Stimulated activated naive CD4-positive, alpha-beta T cell (primary cell): ENCODE measurements at regions not wholly inside any gene's neighbourhood (a gene's known extent, or its start where the extent isn't known, plus 50 kb on each side); places are given as distances from the start of the nearest gene placed in this dataset.
A peak's percentile ranks its signal among the peaks of the same experiment; 100 is the strongest.

ENCODE experiments used
- DNase-seq, 6 experiments: peaks; one replicate each; lab custom pipeline; 2025; lab: John Stamatoyannopoulos, UW

DNA sequence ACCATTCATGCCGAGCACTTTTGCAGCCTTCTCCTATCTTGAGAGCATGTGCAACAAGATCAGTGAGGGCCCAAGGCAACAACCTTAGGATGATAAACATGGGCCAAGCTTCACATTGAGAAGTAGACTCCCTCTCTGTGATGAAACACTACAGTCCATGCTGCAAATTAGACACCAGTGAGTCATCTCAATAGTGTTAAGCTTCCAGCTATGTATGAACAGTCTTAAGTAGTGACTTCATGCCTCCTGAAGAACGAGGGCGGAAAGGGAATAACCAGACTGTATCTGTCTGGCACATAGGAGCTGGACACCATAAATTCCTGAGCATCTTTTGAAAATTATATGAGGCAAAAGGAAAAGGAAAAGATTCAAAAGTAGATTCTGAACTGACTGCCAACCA, 309.9 kb upstream of the SLITRK1 start:
- no peak for DNase-seq

DNA sequence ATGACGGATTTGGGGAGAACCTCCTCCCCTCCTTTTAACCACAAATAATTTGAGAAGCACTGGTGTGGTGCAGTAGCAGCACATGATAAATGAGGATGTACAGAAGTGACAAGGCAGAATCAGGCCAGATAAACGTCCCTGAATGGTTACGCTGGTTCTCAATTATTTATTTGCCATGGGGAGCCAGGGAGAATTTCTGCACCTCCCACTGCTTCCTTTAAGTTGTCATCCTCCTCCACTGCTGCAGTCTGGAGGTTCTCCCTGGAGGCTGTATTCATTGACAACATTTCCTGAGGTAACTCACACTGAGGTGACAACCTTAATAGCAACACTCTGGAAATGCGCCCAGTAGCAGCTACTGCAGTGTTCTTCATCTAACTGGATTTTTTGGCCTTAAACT, 308.9 kb upstream of the SLITRK1 start:
- DNase-seq = no peak

DNA sequence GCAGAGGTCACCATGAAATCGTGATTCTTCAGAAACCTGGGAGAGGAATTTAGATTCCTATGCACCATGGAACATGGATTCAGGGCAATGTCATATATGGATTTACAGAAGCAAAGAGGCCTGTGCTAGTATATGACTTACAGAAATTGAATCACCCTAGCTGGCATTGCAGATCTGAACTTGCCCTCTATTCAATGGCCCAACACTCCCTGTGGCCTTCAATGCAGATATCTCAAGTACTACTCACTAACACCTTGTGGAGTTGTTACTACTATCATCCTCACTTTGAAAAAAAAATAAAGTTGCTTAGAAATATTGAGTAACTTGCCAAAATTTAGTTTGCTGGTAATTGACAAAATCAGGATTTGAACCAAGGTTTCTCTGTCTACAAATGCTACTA, 305.4 kb upstream of the SLITRK1 start:
- DNase-seq = no peak

DNA sequence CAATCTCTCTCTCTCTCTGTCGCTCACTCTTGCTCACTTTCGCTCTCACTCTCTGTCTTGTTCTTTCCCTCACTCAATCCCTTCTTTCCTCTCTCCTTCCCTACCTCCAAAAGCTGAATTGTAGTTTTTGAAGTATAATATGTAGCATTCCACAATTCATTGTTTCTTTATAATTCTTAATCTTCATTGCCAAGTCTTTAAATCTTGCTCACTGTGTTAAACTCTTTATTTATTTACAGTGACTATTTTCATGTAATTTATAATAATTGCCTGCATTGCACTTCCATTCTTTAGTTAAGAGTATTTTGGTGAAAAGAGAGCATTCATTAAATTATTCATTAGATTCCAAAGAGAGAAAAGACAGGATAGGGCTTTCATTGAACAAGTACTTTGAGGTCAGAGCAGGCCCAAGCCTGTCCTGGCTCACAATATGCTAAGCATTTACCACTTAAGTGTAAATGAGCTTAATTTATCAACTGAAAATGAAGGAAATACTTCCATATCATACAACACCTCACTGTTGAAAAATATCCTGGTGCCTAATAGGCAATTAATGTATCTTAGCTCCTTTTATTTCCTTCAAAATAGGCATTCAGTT, 257.4 kb upstream of the SLITRK1 start:
- DNase-seq = no peak

DNA sequence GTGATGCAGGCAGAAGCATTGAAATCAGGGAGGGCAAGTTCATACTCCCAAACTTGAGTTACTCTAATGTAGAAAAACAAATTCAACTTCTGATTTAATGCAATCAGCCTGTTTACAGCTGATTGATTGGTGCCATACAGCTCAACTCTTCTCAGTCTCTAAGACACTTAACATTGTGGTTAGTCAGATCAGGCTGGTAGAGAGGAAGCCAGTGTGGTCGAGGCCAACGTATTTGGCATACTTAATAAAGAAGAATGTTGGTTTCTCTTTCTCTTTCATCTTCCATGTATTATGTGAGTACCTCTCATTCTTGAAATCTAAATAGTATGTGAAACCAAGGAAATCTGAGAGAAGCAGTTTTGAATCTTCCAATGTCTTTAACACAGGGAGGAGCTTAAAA, 255.0 kb upstream of the SLITRK1 start:
- DNase-seq = peak in 4 of 6 experiments; percentile 3 to 62 (median 45)

DNA sequence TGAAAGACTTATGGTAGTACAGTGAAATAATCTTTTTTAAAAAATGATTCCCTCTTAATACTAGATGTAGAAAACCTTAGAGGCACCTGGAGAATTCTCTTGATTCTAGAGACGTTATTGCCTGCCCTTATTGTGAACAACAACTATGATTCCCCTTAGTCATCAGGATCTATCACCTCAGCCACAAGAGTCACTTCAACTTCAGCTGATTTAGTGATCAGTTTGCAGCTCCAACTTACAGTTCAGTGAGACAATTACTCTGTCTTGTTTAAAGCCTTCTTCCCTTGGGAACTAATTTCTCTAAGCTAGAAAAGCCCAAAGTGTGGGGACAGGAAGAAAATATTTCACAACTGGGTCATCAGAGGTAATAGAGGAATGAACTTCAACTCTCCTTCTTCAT, 254.3 kb upstream of the SLITRK1 start:
- peak in 1 of 6 experiments; percentile 21 for DNase-seq

DNA sequence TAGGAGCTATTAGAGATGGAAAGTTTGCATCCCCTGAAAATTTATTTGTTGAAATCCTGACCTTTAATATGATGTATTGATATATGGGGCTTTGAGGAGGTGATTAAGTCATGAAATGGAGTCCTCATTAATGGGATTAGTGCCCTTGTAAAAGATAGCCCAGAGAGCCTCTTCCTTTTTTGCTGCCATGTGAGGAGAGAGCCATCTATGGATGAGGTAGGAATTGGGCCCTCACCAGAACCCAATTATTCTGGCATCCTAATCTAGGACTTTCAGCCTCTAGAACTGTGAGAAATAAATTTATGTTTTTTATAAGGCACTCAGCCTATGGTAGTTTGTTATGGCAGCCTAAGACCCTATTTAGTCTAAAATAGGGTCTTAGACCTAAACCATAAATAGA, 250.2 kb upstream of the SLITRK1 start:
- no peak for DNase-seq

DNA sequence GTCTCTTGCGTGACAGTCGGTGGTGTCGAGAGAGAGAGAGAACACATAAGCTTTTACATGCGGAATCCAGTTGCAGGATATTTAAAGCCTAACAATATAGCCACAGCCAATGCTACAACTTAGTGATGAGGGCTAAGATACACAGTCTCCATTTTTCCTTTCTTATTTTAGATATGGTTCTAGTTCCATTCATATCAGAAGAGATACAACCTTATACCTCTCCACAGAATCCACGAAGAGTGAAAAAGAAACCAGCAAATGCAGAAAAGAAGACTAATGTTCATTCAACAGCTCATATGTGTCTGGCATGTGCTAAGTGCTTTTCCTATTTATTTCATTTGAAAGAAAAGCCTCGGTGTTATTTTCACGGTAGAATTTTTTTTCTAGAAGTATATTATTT, 249.0 kb upstream of the SLITRK1 start:
- no peak for DNase-seq

DNA sequence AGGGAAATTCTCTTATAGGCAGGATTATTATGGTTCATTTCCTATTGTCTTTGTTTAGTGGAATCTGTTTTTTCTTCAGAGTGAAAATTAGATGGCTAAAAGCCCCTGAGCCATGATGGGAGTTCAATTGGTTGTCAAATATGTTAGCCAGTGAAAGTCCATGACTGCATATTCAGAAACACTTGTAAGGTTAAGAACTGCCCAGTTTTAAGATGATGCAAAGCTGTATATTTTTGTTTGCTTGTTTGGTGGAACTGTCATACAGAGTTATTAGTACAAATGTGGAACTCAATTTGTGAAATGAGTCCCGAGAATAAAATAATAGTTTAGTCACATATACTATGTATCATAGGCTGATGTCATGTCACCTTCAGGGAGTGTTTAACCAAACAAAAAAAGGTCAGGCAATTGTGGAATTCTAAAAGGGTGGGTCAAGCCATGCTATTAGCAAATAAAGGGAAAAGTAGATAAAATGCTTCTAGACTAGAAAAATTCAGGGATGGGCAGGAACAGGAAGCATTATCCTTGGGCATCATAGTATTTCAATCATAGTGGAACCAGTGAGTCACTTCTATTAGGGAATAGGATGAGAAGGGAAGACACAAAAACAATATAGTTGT, 248.3 kb upstream of the SLITRK1 start:
- DNase-seq = no peak

DNA sequence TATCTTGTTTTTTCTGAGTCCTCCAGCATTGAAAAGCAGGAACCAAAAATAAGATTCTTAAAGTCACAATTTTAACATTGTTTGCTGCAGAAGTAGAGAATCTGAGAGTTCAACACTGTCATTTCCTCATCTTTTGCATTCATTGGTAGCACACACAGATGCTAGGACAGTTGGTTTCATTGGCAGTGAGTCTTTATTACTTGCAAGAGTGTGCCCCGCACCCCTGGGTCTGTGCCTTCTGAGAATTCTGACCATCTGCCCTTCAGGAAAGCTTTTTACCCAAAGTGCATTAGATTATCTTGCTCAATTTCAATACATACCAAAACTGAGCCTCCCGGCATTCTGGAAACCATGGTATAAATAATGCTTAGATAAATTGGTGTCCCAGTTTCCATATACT, 247.7 kb upstream of the SLITRK1 start:
- no peak for DNase-seq

DNA sequence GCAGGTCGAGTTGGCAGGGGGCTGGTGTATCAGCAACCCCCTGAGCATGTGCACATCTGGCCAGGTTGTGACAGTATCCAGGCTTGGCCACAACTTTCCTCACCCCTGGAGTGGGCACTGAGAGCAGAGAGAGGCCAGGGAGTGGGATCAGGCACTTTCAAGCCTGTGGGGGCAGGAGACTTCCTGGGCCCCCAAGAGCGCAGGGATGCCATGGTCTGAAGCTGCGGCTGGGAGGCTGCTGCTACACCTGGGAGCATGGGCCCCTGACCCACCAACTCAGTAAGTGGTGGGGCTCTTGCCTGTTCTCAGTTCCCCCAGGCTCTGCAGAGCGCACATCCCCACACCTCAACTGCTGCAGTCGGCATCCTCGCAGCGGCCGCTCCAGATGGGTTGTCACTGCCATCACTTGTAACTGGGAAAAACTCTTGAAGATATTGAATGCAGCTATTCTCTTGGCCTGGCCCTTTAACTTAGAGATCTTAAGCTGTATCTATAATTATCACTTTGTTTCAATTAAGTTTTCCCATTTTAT, 245.4 kb upstream of the SLITRK1 start:
- no peak for DNase-seq

DNA sequence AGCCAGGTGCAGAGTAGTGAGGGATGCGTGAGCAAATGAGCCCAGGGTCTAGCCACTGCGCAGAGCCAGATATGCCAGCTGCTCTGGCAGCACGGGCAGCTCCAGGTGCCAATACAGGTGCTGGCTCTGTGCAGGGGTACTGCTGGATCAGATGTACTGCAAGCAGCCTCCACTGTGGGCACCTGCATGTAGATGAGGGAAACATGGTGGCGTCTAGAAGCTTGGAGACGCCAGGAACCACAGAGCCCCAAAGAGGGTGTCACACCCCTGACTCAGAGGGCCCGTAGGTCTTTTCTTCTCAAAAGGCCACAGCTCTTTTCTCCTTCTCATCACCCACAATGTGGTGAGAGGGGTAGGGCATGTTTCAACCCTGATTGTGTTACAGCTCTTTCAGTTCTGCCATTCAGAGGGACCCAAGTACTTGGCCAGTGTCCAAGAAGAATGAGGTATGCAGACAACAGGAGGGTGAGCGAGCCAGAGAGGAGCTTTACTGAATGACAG, 244.4 kb upstream of the SLITRK1 start:
- no peak for DNase-seq

DNA sequence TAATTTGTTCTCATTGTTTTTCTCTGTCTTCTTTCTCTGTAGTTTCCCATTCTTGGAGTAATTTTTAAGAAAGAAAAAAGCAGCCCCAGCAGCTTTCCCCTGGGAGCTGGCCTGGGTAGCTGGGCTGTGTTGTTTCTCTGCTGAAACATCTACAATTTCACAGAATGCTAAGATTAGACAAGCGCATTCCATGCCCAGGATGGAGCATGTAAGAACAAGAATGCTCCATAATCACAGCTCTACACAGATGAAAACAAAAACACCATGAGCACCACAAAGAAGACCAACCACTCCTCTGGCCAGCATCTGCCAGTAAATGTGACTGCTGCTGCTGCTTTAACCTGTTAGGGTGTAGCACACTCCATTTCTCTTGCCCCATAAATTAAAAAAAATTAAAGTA, 239.2 kb upstream of the SLITRK1 start:
- DNase-seq = no peak

DNA sequence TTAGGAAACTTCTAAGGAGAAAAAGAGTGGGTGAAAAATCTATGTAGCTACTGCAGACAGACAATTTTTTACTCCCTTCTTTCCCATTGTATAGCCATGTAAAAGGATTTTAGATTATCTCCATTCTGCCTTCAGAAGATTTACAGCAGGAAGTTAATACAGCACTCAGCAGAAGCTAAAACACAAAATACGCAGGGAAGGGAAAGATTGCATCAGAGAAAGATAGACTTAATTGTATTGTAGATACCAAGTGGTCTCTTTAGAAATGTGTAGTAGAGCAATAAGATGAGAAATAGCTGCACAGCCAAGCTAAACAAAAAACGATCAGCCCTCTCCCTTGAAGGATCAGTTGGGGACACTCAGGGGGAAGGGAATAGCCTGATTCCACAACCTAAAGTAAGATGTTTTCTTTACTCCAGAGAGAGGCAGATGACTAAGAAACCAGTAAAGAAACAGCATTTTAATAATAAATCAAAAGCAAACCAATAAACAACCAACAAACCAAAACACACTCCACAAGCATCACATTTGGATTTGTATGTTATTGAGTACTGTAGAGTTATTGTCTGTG, 236.7 kb upstream of the SLITRK1 start:
- DNase-seq = no peak

DNA sequence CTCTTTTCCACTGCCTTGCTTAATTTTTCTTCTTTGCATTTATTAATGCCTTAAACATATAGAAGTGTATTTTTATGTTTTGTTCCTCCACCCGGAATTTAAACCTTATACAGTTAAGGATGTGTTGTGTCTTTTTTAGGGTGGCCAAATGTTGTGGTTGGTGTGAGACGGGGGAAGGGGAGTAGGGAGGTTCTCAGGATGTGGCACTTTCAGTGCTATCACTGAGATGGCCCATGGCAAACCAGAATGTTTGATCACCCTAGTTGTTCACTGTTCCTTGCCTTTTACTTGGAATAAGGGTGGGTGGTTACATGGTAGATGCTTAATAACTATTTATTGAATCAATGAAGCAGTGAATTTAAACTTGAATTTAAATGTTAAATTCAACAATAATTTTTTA, 216.0 kb upstream of the SLITRK1 start:
- no peak for DNase-seq

DNA sequence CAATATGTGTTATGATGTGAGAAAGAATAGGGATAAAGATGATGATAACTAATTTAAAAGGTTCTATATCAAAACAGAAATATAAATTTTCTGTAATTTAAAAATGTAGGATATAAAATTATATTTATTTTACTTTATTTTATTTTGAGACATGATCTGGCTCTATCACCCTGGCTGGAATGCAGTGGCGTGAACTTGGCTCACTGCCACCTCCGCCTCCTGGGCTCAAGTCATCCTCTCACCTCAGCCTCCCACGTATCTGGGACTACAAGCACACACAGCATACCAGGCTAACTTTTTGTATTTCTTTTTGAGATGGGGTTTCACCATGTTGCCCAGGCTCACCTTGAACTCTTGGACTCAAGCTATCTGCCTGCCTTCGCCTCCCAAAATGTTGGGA, 214.9 kb upstream of the SLITRK1 start:
- DNase-seq = no peak

DNA sequence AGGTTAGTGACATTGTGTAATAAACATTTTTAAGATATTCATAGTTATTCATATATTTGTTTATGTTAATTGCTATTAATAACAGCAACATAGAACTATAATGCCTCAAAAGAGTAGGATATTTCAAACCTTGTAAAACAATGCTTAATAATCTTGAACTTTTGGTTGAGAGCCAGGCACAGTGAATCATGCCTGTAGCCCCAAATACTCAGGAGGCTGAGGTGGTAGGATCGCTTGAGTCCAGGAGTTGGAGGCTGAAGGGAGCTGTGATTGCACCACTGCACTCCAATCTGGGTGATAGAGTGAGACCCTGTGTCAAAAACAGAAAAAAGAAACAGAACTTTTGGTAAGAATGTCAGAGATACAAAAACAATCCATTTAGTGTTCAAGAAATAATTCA, 213.9 kb upstream of the SLITRK1 start:
- DNase-seq = no peak

DNA sequence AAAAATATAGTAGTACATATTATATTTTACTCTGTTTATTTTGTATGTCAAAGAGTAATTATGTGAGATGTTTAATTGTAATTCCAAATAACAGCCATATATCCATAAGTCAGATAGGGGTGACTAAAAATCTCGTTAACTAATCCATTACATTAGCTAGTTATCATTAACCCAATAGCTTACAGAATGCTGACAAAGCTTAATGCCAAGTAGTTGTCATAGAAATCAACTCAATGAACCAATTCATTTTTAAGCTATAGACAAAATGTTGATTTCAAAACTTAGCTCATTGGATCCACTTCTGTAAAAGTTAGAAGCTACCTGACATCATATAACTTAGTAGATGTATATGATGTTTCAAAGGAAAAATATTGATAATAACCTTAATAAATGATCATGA, 206.7 kb upstream of the SLITRK1 start:
- no peak for DNase-seq

DNA sequence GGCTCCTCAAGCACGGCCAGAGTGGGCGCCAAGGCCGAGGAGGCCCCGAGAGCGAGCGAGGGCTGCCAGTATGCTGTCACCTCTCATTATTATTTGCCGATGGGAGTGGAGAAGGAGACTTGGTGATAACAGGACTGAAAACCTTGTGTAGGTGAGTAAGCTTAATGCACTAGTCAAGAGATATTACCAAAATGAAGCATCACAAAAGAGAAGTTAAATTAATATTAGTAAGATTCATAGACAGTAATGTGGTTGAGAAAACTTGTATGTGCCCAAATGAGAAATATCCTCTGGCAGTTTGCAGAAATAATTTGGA, 204.5 kb upstream of the SLITRK1 start:
- DNase-seq = no peak

DNA sequence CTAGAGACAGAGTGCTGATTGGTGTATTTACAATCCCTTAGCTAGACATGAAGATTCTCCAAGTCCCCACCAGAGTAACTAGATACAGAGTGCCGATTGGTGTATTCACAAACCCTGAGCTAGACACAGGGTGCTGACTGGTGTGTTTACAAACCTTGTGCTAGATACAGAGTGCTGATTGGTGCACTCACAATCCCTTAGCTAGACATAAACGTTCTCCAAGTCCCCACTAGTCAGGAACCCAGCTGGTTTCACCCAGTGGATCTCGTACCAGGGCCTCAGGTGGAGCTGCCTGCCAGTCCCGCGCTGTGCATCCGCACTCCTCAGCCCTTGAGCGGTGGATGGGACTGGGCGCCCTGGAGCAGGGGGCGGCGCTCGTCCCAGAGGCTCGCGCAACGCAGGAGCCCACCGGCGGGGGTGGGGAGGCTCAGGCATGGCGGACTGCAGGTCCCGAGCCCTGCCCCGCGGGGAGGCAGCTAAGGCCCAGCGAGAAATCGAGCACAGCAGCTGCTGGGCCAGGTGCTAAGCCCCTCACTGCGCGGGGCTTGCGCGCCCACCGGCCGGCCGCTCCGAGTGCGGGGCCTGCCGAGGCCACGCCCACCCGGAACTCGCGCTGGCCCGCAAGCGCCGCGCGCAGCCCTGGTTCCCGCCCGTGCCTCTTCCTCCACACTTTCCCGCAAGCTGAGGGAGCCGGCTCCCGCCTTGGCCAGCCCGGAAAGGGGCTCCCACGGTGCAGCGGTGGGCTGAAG, 204.0 kb upstream of the SLITRK1 start:
- peak in 2 of 6 experiments; percentile 1 to 2 for DNase-seq

DNA sequence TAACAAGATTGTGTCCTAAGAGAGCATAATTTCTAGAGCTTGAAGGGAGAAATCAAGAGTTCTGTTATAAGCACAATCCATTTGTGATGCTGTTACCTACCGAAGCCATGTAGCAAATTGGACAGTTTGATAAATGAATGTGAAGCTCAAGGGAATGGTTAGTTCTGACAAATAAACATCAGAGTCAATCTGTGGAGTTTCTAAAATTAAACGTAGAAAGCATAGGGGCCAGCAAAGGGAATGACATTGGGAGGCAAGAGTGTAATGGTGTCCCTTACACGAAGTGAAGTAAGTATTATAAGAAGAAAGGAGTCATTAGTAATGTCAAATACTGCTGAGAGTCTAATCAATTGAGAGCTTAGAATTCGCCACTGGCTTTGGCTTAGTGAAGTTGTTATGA, 200.2 kb upstream of the SLITRK1 start:
- DNase-seq = no peak

DNA sequence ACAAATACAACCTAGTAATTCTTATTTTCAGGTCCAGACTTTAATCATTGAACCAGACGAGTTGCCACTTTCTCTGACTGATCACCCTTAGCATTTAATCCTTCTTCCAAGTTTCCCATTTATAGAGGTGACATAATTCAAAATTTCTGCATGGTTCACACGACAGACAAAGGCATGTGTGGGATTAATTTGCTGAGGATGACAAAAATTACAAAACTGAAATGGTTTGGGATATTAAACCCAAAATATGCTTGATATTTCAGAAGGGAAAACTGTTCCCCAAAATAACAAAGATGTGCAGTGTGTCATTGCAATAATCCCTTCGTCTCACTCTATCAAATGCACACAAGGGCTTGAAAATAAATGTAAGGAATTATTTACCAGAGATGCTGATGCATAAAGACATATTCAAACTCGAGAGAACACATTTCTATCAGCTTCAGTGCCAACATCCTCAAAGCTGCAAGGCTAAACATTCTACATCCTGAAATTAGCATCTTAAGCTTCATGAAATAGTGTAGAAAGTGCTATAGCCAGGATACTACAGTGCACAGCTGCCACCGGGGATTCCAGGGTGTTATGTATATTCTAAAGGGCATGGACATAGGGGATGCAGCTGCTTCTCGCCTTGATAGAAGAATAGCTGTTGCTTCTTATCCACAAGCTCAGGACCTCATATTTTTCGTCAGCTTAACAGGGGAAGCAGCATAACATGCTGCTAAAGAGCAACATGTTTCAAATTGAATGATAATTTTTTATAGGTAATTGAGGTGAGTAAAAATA, 198.7 kb upstream of the SLITRK1 start:
- no peak for DNase-seq
